ENCODE measurements at regions not wholly inside any gene's neighbourhood (a gene's known extent, or its start where the extent isn't known, plus 50 kb on each side); places are given as distances from the start of the nearest gene placed in this dataset.

- TF ChIP-seq, protein P1, sequence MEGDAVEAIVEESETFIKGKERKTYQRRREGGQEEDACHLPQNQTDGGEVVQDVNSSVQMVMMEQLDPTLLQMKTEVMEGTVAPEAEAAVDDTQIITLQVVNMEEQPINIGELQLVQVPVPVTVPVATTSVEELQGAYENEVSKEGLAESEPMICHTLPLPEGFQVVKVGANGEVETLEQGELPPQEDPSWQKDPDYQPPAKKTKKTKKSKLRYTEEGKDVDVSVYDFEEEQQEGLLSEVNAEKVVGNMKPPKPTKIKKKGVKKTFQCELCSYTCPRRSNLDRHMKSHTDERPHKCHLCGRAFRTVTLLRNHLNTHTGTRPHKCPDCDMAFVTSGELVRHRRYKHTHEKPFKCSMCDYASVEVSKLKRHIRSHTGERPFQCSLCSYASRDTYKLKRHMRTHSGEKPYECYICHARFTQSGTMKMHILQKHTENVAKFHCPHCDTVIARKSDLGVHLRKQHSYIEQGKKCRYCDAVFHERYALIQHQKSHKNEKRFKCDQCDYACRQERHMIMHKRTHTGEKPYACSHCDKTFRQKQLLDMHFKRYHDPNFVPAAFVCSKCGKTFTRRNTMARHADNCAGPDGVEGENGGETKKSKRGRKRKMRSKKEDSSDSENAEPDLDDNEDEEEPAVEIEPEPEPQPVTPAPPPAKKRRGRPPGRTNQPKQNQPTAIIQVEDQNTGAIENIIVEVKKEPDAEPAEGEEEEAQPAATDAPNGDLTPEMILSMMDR (optimal IDR thresholded peaks at IDR 0.05 in 1 of 3, IDR thresholded peaks at IDR 0.05 in 1 of 3, conservative IDR thresholded peaks at IDR 0.05 in 1 of 3; ENCODE audit: extremely low read depth in 1 of 3, insufficient read depth in 2 of 3, low read length in 3 of 3): no peak
- TF ChIP-seq EZH2 (IDR thresholded peaks at IDR 0.05; ENCODE audit: low read length): no peak
Measured at GRCh38 chr9:117775591-117775990, 71.4 kb downstream of the TLR4 start.
